Mucosa of stomach (tissue), 1 donor: ENCODE measurements at regions not wholly inside any gene's neighbourhood (a gene's known extent, or its start where the extent isn't known, plus 50 kb on each side); places are given as distances from the start of the nearest gene placed in this dataset.
"Not testable (repeated sequence)": the region's sequence is repeated elsewhere in the genome, so short reads cannot be mapped to it uniquely, and the experiment has no call there.

Source experiments
- H3K27me3 ChIP-seq: one replicate; pipeline ENCODE4 v1.7.0; 2013; ENCODE audit warnings: mild to moderate bottlenecking, low read length; ENCODE audit not compliant: control insufficient read depth, insufficient read depth
- H3K36me3 ChIP-seq: one replicate; pipeline ENCODE4 v1.7.0; 2013; ENCODE audit warnings: low read length; ENCODE audit not compliant: control insufficient read depth, insufficient read depth
- H3K4me1 ChIP-seq: one replicate; pipeline ENCODE4 v1.7.0; 2013; ENCODE audit warnings: mild to moderate bottlenecking, low read length; ENCODE audit not compliant: control insufficient read depth, insufficient read depth
- H3K4me3 ChIP-seq: one replicate; pipeline ENCODE4 v1.7.0; 2013; ENCODE audit warnings: low read length
- H3K9ac ChIP-seq: one replicate; pipeline ENCODE4 v1.7.0; 2013; ENCODE audit warnings: mild to moderate bottlenecking, low read length, moderate library complexity
- H3K9me3 ChIP-seq: one replicate; pipeline ENCODE4 v1.7.0; 2013; ENCODE audit warnings: mild to moderate bottlenecking, low read length, moderate library complexity; ENCODE audit not compliant: control insufficient read depth
- donor health status: Pancreatic carcinoma.

GRCh38 chr1:841671-842425 is 81.9 kb upstream of the SAMD11 start:
- H3K36me3 ChIP-seq, H3K27me3 ChIP-seq, H3K4me1 ChIP-seq, H3K9ac ChIP-seq, H3K4me3 ChIP-seq, H3K9me3 ChIP-seq: not testable (repeated sequence)

GRCh38 chr1:842799-843198 is 80.9 kb upstream of the SAMD11 start:
- not testable (repeated sequence) for H3K36me3 ChIP-seq, H3K4me3 ChIP-seq, H3K27me3 ChIP-seq, H3K4me1 ChIP-seq, H3K9me3 ChIP-seq, H3K9ac ChIP-seq

GRCh38 chr1:843946-844345 is 79.8 kb upstream of the SAMD11 start:
- H3K9ac ChIP-seq, H3K4me1 ChIP-seq, H3K36me3 ChIP-seq, H3K27me3 ChIP-seq, H3K9me3 ChIP-seq, H3K4me3 ChIP-seq: not testable (repeated sequence)

- no peaks in the 10 kb centered on the region for H3K27me3 ChIP-seq
- H3K4me3 ChIP-seq, result no peak overlapping the region
- no peaks in the 10 kb centered on the region for H3K9me3 ChIP-seq
- no peaks in the 10 kb centered on the region for H3K36me3 ChIP-seq
- no peaks in the 10 kb centered on the region for H3K4me1 ChIP-seq
- no peak overlapping the region for H3K9ac ChIP-seq
These were observed 79.2 kb upstream of the SAMD11 start for GRCh38 chr1:844472-845026.

GRCh38 chr1:845641-846040 is 78.1 kb upstream of the SAMD11 start:
- H3K4me1 ChIP-seq, H3K4me3 ChIP-seq, H3K9ac ChIP-seq, H3K36me3 ChIP-seq, H3K27me3 ChIP-seq, H3K9me3 ChIP-seq: not testable (repeated sequence)

GRCh38 chr1:849873-850272 is 73.8 kb upstream of the SAMD11 start:
- H3K4me3 ChIP-seq, H3K36me3 ChIP-seq, H3K9ac ChIP-seq, H3K9me3 ChIP-seq, H3K27me3 ChIP-seq, H3K4me1 ChIP-seq: not testable (repeated sequence)

GRCh38 chr1:850318-850717 is 73.4 kb upstream of the SAMD11 start:
- H3K4me1 ChIP-seq, H3K36me3 ChIP-seq, H3K27me3 ChIP-seq, H3K9ac ChIP-seq, H3K4me3 ChIP-seq, H3K9me3 ChIP-seq: not testable (repeated sequence)

- H3K9me3 ChIP-seq, H3K4me3 ChIP-seq, H3K27me3 ChIP-seq, H3K4me1 ChIP-seq, H3K36me3 ChIP-seq, H3K9ac ChIP-seq: not testable (repeated sequence)
These were observed 72.3 kb upstream of the SAMD11 start for GRCh38 chr1:851398-851797.

GRCh38 chr1:851841-852240 is 71.9 kb upstream of the SAMD11 start:
- H3K4me3 ChIP-seq, H3K9me3 ChIP-seq, H3K4me1 ChIP-seq, H3K36me3 ChIP-seq, H3K9ac ChIP-seq, H3K27me3 ChIP-seq: not testable (repeated sequence)

- not testable (repeated sequence) for H3K9ac ChIP-seq, H3K9me3 ChIP-seq, H3K27me3 ChIP-seq, H3K4me1 ChIP-seq, H3K4me3 ChIP-seq, H3K36me3 ChIP-seq
These were observed 68.3 kb upstream of the SAMD11 start for GRCh38 chr1:855202-855981.

- not testable (repeated sequence) for H3K36me3 ChIP-seq, H3K27me3 ChIP-seq, H3K4me1 ChIP-seq, H3K9me3 ChIP-seq, H3K4me3 ChIP-seq, H3K9ac ChIP-seq
These were observed 67.1 kb upstream of the SAMD11 start for GRCh38 chr1:856541-857057.

- not testable (repeated sequence) for H3K27me3 ChIP-seq, H3K9ac ChIP-seq, H3K4me3 ChIP-seq, H3K9me3 ChIP-seq, H3K36me3 ChIP-seq, H3K4me1 ChIP-seq
These were observed 65.6 kb upstream of the SAMD11 start for GRCh38 chr1:857926-858648.
